Esophagus squamous epithelium (tissue), 4 donors: ENCODE measurements at regions not wholly inside any gene's neighbourhood (a gene's known extent, or its start where the extent isn't known, plus 50 kb on each side); places are given as distances from the start of the nearest gene placed in this dataset.

ENCODE experiments used
- POLR2A ChIP-seq, 4 donors: fragments of 450-650 bp; IDR thresholded peaks; one replicate each; pipeline ENCODE4 v1.6.1; 2017; ENCODE audit warnings: antibody characterized with exemption in 4 of 4, mild to moderate bottlenecking in 4 of 4, moderate library complexity in 3 of 4
- TF ChIP-seq, protein P1 (sequence below), 6 experiments: fragments of 450-650 bp in 4 of 6; fragments of 200-600 bp in 2 of 6; sonication (generic) in 2 of 6; IDR thresholded peaks; one replicate each; pipeline ENCODE4 v1.5.1; 2016 to 2019; ENCODE audit warnings: antibody characterized with exemption in 6 of 6, mild to moderate bottlenecking in 4 of 6, moderate library complexity in 4 of 6

DNA sequence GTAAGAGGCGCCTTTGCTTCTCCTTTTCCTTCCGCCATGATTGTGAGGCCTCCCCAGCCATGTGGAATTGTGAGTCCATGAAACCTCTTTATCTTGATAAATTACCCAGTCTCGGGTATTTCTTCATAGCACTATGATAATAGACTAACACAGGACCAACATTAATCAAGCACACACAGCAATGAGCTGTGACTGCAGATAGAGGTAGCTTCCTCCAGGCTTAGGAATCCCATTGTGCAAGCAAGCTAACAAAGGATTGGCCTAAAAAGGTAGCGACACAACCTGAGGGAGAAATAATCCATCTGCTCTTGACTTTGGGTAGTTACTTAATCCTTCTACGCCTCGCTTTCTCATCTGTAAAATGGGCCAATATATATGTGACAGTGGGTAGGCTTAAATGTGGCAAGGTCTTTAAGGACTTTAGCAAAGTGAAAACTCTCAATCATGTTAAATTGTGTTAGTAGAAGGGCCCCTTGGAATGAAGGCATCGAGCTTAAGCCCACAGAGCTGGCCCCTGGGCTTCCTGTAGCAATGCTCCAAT lies 393.6 kb downstream of the SOX9 start:
- no peak for TF ChIP-seq POLR2A (IDR thresholded peaks at IDR 0.05)
- TF ChIP-seq, protein P1, sequence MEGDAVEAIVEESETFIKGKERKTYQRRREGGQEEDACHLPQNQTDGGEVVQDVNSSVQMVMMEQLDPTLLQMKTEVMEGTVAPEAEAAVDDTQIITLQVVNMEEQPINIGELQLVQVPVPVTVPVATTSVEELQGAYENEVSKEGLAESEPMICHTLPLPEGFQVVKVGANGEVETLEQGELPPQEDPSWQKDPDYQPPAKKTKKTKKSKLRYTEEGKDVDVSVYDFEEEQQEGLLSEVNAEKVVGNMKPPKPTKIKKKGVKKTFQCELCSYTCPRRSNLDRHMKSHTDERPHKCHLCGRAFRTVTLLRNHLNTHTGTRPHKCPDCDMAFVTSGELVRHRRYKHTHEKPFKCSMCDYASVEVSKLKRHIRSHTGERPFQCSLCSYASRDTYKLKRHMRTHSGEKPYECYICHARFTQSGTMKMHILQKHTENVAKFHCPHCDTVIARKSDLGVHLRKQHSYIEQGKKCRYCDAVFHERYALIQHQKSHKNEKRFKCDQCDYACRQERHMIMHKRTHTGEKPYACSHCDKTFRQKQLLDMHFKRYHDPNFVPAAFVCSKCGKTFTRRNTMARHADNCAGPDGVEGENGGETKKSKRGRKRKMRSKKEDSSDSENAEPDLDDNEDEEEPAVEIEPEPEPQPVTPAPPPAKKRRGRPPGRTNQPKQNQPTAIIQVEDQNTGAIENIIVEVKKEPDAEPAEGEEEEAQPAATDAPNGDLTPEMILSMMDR (IDR thresholded peaks at IDR 0.05): no peak
